ENCODE measurements at regions not wholly inside any gene's neighbourhood (a gene's known extent, or its start where the extent isn't known, plus 50 kb on each side); places are given as distances from the start of the nearest gene placed in this dataset.

GRCh38 chr5:35483191-35483590 is 134.5 kb upstream of the SPEF2 start:
- Histone ChIP-seq H3K4me3 (no peak overlapping the region), H3K27me3 (no peaks in the 10 kb centered on the region), H3K9me3 (no peaks in the 10 kb centered on the region), H3K36me3 (no peaks in the 10 kb centered on the region), H3K27ac (no peak overlapping the region), H3K4me1 (no peaks in the 10 kb centered on the region)
- ATAC-seq = no peak
- TF ChIP-seq POLR2A (IDR thresholded peaks at IDR 0.05) (no peak), POLR2AphosphoS5 (IDR thresholded peaks at IDR 0.05) (no peak), EP300 (IDR thresholded peaks at IDR 0.05) (no peak), CTCF (IDR thresholded peaks at IDR 0.05) (no peak)

GRCh38 chr5:35482167-35482755 is 135.4 kb upstream of the SPEF2 start:
- Histone ChIP-seq H3K27ac (no peak overlapping the region), H3K4me1 (no peaks in the 10 kb centered on the region), H3K36me3 (no peaks in the 10 kb centered on the region), H3K4me3 (no peak overlapping the region), H3K27me3 (no peaks in the 10 kb centered on the region), H3K9me3 (no peaks in the 10 kb centered on the region)
- 83 to 100% methylated on average over 4 to 5 of the region's 5 CpGs for WGBS, 2 donors (ENCODE audit: low coverage in 1 of 2)
- no peak for TF ChIP-seq POLR2AphosphoS5 (IDR thresholded peaks at IDR 0.05)
- no peak for TF ChIP-seq EP300 (IDR thresholded peaks at IDR 0.05)
- TF ChIP-seq POLR2A (IDR thresholded peaks at IDR 0.05) = no peak
- no peak for TF ChIP-seq CTCF (IDR thresholded peaks at IDR 0.05)
- ATAC-seq = no peak

GRCh38 chr5:35478856-35479682 is 138.6 kb upstream of the SPEF2 start:
- TF ChIP-seq POLR2A (IDR thresholded peaks at IDR 0.05) (no peak), POLR2AphosphoS5 (IDR thresholded peaks at IDR 0.05) (no peak), CTCF (IDR thresholded peaks at IDR 0.05) (no peak), EP300 (IDR thresholded peaks at IDR 0.05) (no peak)
- 60 to 61% methylated on average over 5 of the region's 5 CpGs for WGBS, 2 donors (ENCODE audit: low coverage in 1 of 2)
- peak overlapping the region in 2 of 4 donors; percentile 4 to 16 for H3K27ac ChIP-seq
- H3K27me3 ChIP-seq = no peaks in the 10 kb centered on the region
- no peak for ATAC-seq
- no peaks in the 10 kb centered on the region for H3K4me1 ChIP-seq
- no peaks in the 10 kb centered on the region for H3K36me3 ChIP-seq
- no peaks in the 10 kb centered on the region for H3K9me3 ChIP-seq
- H3K4me3 ChIP-seq = peak overlapping the region; percentile 17

- H3K9me3 ChIP-seq = no peaks in the 10 kb centered on the region
- no peaks in the 10 kb centered on the region for H3K4me1 ChIP-seq
- H3K27ac ChIP-seq = no peak overlapping the region
- H3K36me3 ChIP-seq = no peaks in the 10 kb centered on the region
- TF ChIP-seq POLR2A (IDR thresholded peaks at IDR 0.05) = no peak
- no peak for TF ChIP-seq CTCF (IDR thresholded peaks at IDR 0.05)
- TF ChIP-seq POLR2AphosphoS5 (IDR thresholded peaks at IDR 0.05) = no peak
- no peak for TF ChIP-seq EP300 (IDR thresholded peaks at IDR 0.05)
- ATAC-seq = no peak
- H3K27me3 ChIP-seq = no peaks in the 10 kb centered on the region
- H3K4me3 ChIP-seq = no peak overlapping the region
These were observed 139.8 kb upstream of the SPEF2 start for GRCh38 chr5:35477911-35478310.

- Histone ChIP-seq H3K36me3 (no peaks in the 10 kb centered on the region), H3K27me3 (no peaks in the 10 kb centered on the region), H3K4me3 (no peak overlapping the region), H3K9me3 (no peaks in the 10 kb centered on the region), H3K4me1 (no peaks in the 10 kb centered on the region), H3K27ac (no peak overlapping the region)
- no peak for TF ChIP-seq POLR2AphosphoS5 (IDR thresholded peaks at IDR 0.05)
- TF ChIP-seq CTCF (IDR thresholded peaks at IDR 0.05) = no peak
- no peak for ATAC-seq
These were observed 140.3 kb upstream of the SPEF2 start for GRCh38 chr5:35477321-35477720.
